ENCODE measurements at regions not wholly inside any gene's neighbourhood (a gene's known extent, or its start where the extent isn't known, plus 50 kb on each side); places are given as distances from the start of the nearest gene placed in this dataset.

DNA sequence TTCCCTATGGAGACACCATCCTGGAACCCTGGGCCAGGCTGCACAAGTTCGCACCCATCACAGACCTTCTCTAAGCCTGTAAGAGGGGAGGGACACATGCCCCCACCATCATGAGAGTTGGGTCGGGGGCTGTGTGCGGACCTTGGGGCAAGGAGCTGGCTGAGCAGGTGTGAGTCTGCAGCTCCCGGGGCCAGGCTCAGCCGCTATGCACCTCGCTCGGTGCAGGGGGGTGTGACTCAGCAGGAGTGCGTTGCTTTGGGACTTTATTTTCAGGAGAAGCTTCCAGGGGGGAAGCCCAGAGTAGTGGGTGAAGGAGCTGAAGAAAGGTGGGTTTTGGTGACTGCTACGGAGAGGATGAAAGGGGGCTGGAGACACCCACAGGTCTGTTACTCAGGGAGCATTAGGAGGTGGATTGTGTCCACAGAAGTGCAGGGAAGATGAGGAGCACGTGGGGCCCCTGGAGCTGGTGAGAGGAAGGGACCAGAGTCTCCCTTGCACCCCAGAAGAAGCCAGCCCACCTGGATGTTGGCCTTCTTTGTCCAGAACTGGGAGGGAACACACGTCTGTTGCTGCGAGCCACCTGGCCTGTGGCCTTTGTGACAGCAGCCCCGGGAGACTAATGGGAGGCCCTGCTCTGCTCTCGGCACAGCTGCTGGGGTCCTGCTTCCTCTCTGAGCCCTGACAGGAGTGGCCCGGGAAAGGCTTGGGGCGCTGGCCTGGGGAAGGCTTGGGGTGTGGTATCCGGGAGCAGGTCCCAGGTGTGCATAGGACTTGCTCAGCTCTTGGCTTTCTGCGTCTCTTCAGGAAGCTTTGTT, 162.6 kb downstream of the TEX29 start:
- Histone ChIP-seq H3K27ac (no peak overlapping the region), H3K27me3 (no peaks in the 10 kb centered on the region), H3K4me1 (no peaks in the 10 kb centered on the region), H3K9me3 (no peaks in the 10 kb centered on the region), H3K4me3 (no peak overlapping the region), H3K36me3 (ENCODE audit: low read depth, missing control alignments) (no peaks in the 10 kb centered on the region)
- TF ChIP-seq, protein P1, sequence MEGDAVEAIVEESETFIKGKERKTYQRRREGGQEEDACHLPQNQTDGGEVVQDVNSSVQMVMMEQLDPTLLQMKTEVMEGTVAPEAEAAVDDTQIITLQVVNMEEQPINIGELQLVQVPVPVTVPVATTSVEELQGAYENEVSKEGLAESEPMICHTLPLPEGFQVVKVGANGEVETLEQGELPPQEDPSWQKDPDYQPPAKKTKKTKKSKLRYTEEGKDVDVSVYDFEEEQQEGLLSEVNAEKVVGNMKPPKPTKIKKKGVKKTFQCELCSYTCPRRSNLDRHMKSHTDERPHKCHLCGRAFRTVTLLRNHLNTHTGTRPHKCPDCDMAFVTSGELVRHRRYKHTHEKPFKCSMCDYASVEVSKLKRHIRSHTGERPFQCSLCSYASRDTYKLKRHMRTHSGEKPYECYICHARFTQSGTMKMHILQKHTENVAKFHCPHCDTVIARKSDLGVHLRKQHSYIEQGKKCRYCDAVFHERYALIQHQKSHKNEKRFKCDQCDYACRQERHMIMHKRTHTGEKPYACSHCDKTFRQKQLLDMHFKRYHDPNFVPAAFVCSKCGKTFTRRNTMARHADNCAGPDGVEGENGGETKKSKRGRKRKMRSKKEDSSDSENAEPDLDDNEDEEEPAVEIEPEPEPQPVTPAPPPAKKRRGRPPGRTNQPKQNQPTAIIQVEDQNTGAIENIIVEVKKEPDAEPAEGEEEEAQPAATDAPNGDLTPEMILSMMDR (IDR thresholded peaks at IDR 0.05) = no peak
- TF ChIP-seq POLR2A (IDR thresholded peaks at IDR 0.05) = no peak
- intact Hi-C loops (cut with DNase I; ENCODE audit: low total_unique reads) = no loop called here
- WGBS, 2 donors = 86 to 92% methylated on average over 14 to 18 of the region's 18 CpGs
- peak; percentile 3 for DNase-seq

GRCh38 chr13:111483621-111483987, 163.2 kb downstream of the TEX29 start:
- no peak overlapping the region for H3K4me3 ChIP-seq
- peak; percentile 6 for DNase-seq
- no peaks in the 10 kb centered on the region for H3K9me3 ChIP-seq
- WGBS, 2 donors = 90 to 91% methylated on average over 7 of the region's 7 CpGs
- H3K4me1 ChIP-seq = no peaks in the 10 kb centered on the region
- H3K27me3 ChIP-seq = no peaks in the 10 kb centered on the region
- intact Hi-C loops (cut with DNase I; ENCODE audit: low total_unique reads) = no loop called here
- H3K27ac ChIP-seq = no peak overlapping the region
- H3K36me3 ChIP-seq (ENCODE audit: low read depth, missing control alignments) = no peaks in the 10 kb centered on the region
- TF ChIP-seq, protein P1 (IDR thresholded peaks at IDR 0.05) = no peak
- TF ChIP-seq POLR2A (IDR thresholded peaks at IDR 0.05) = no peak

DNA sequence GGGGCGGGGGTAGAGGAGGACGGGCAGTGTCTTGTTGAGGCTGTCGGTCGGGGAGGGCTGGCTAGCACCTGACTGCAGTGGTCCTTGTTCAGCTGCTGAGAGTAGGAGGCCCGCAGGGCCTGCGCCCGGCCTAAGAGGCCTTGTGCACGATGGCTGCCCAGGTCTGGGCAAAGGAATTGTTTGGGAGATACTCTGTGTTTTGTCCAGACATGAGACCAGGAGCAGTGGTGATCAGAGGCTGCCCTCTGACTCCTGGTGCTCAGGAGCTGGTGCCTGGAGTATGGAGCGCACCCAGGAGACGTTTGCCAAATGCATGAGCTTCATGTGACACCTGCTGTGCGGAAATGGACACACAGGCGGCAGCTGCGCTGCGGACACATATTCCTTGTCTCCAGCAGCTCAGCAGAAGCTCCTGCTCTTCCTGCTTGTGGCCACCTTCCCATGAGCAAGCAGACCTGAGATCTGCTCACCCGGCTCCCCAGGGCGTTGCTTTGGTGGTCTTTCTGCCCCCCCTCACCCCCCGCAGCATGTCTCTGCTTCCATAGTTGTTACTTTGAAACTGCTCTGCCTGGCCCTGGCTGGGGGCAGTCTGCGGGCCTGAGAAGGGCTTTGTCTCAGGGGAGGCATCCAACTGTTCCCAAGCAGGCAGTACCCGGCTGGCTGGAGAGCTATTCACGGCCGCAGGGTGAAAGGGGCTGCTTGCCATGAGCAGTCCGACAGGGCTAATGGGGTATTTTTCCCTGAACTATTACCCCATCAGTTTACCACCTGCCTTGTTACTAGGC, 163.9 kb downstream of the TEX29 start:
- DNase-seq = peak; percentile 5
- 87 to 90% methylated on average over 9 to 22 of the region's 22 CpGs for WGBS, 2 donors

GRCh38 chr13:111484959-111485358, 164.5 kb downstream of the TEX29 start:
- no peaks in the 10 kb centered on the region for H3K36me3 ChIP-seq (ENCODE audit: low read depth, missing control alignments)
- H3K27me3 ChIP-seq = no peaks in the 10 kb centered on the region
- 91 to 92% methylated on average over 7 of the region's 7 CpGs for WGBS, 2 donors
- DNase-seq = peak; percentile 0
- no peak overlapping the region for H3K4me3 ChIP-seq
- no peaks in the 10 kb centered on the region for H3K9me3 ChIP-seq
- no peaks in the 10 kb centered on the region for H3K4me1 ChIP-seq
- TF ChIP-seq, protein P1 (IDR thresholded peaks at IDR 0.05) = no peak
- TF ChIP-seq POLR2A (IDR thresholded peaks at IDR 0.05) = no peak
- no peak overlapping the region for H3K27ac ChIP-seq
- intact Hi-C loops (cut with DNase I; ENCODE audit: low total_unique reads) = no loop called here

More for the DNA sequence above, 163.9 kb downstream of the TEX29 start:
- no peaks in the 10 kb centered on the region for H3K27me3 ChIP-seq
- H3K27ac ChIP-seq = no peak overlapping the region
- intact Hi-C loops (cut with DNase I; ENCODE audit: low total_unique reads) = no loop called here
- no peaks in the 10 kb centered on the region for H3K4me1 ChIP-seq
- no peak for TF ChIP-seq POLR2A (IDR thresholded peaks at IDR 0.05)
- TF ChIP-seq, protein P1 (IDR thresholded peaks at IDR 0.05) = no peak
- H3K4me3 ChIP-seq = no peak overlapping the region
- no peaks in the 10 kb centered on the region for H3K36me3 ChIP-seq (ENCODE audit: low read depth, missing control alignments)
- no peaks in the 10 kb centered on the region for H3K9me3 ChIP-seq

Data from testis (tissue), 2 donors.